Colonic mucosa (tissue), 4 donors: ENCODE measurements at regions not wholly inside any gene's neighbourhood (a gene's known extent, or its start where the extent isn't known, plus 50 kb on each side); places are given as distances from the start of the nearest gene placed in this dataset.

Experiments used
- DNase-seq: peaks from one replicate; pipeline ENCODE4 v3.0.0-alpha.2; 2020
- H3K27ac ChIP-seq: fragments of 200-600 bp; one replicate; pipeline ENCODE4 v1.8.0; 2021
- H3K27me3 ChIP-seq: fragments of 200-600 bp; one replicate; pipeline ENCODE4 v1.8.0; 2021
- H3K36me3 ChIP-seq: fragments of 200-600 bp; one replicate; pipeline ENCODE4 v1.8.0; 2021
- H3K4me1 ChIP-seq: fragments of 200-600 bp; one replicate; pipeline ENCODE4 v1.8.0; 2021; ENCODE audit warnings: mild to moderate bottlenecking
- H3K4me3 ChIP-seq: fragments of 200-600 bp; one replicate; pipeline ENCODE4 v1.8.0; 2021
- H3K9ac ChIP-seq, 2 donors: one replicate each; pipeline ENCODE4 v1.7.0; 2013; ENCODE audit warnings: control low read depth in 2 of 2, low read depth in 2 of 2, low read length in 2 of 2
- H3K9me3 ChIP-seq: fragments of 200-600 bp; one replicate; pipeline ENCODE4 v1.8.0; 2021
- CTCF ChIP-seq: fragments of 200-600 bp; IDR thresholded peaks from one replicate; pipeline ENCODE4 v1.8.0; 2022; ENCODE audit warnings: antibody characterized with exemption, mild to moderate bottlenecking
- intact Hi-C: fragments of 100-400 bp; cut with DNase I; formaldehyde crosslinking; loops from one replicate; pipeline ENCODE4 v1.14.1; 2022
- donor health status: healthy.
- donor health status: DM: no; HTN: no; CAD: no.
- donor health status: DM: no; HTN: no; CAD: no.

- intact Hi-C loops, result no loop called here
- no peak for TF ChIP-seq CTCF
- H3K27ac ChIP-seq, result no peak overlapping the region
- no peaks in the 10 kb centered on the region for H3K36me3 ChIP-seq
- H3K4me3 ChIP-seq, result no peak overlapping the region
- no peak overlapping the region for H3K9ac ChIP-seq
- no peak for DNase-seq
- no peaks in the 10 kb centered on the region for H3K27me3 ChIP-seq
- no peaks in the 10 kb centered on the region for H3K4me1 ChIP-seq
- no peaks in the 10 kb centered on the region for H3K9me3 ChIP-seq
Measured at GRCh38 chr2:146987996-146988395, 856.8 kb upstream of the ACVR2A start.

- DNase-seq, result no peak
- Histone ChIP-seq H3K4me1 (no peaks in the 10 kb centered on the region), H3K27me3 (no peaks in the 10 kb centered on the region), H3K36me3 (no peaks in the 10 kb centered on the region), H3K9me3 (no peaks in the 10 kb centered on the region), H3K4me3 (no peak overlapping the region), H3K27ac (no peak overlapping the region), H3K9ac (no peak overlapping the region)
- TF ChIP-seq CTCF, result no peak
- intact Hi-C loops, result no loop called here
Measured at GRCh38 chr2:146986161-146986560, 858.7 kb upstream of the ACVR2A start.

- intact Hi-C loops, result no loop called here
- no peaks in the 10 kb centered on the region for H3K27me3 ChIP-seq
- no peak overlapping the region for H3K27ac ChIP-seq
Measured at GRCh38 chr2:146985753-146986152, 859.1 kb upstream of the ACVR2A start.

DNA sequence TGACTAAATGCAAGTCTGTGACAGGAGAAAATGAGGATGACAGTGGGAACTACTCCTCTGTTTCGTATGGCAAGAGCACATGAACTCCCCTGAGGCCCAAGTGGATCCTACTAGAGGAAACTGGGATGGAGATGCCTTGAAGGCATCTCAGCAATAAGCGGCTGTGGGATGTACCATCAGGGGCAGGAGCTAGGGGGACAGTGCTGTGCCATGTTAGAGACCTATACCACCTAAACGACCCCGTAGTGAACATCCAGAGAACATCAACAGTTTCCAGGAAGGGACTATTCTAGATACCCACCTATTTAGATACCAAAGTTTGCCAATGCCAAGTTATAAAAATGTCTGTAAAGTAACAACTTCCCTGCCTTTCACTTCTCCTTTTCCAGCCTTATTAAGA lies 860.8 kb upstream of the ACVR2A start:
- TF ChIP-seq CTCF, result no peak
- H3K4me3 ChIP-seq, result no peak overlapping the region
- no peak overlapping the region for H3K27ac ChIP-seq
- intact Hi-C loops, result no loop called here
- H3K9me3 ChIP-seq, result no peaks in the 10 kb centered on the region
- no peaks in the 10 kb centered on the region for H3K36me3 ChIP-seq
- DNase-seq, result no peak
- H3K4me1 ChIP-seq, result no peaks in the 10 kb centered on the region
- no peaks in the 10 kb centered on the region for H3K27me3 ChIP-seq
- H3K9ac ChIP-seq, result no peak overlapping the region

More at GRCh38 chr2:146985753-146986152, 859.1 kb upstream of the ACVR2A start:
- Histone ChIP-seq H3K9me3 (no peaks in the 10 kb centered on the region), H3K4me3 (no peak overlapping the region), H3K4me1 (no peaks in the 10 kb centered on the region), H3K36me3 (no peaks in the 10 kb centered on the region), H3K9ac (no peak overlapping the region)
- no peak for TF ChIP-seq CTCF
- DNase-seq, result no peak

DNA sequence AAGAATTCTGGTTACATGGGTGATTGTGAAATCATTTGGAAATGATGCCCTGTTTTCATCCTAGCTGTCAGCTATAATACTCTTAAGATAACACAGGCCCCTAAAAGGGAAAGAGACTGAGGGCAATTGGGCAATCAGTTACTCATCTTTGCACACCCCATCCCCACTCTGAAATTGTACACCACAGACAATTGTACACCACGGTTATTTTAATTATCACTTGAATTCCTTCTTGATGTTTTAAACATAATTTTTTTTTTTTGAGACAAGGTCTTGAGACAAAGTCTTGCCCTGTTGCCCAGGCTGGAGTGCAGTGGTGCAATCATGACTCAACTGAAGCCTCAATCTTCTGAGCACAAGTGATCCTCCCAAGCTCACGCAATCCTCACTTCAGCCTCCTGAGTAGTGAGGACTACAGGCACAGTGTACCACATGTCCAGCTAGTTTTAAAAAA lies 862.4 kb upstream of the ACVR2A start:
- Histone ChIP-seq H3K4me1 (no peaks in the 10 kb centered on the region), H3K9me3 (no peaks in the 10 kb centered on the region), H3K9ac (no peak overlapping the region), H3K4me3 (no peak overlapping the region), H3K36me3 (no peaks in the 10 kb centered on the region), H3K27me3 (no peaks in the 10 kb centered on the region), H3K27ac (no peak overlapping the region)
- intact Hi-C loops, result no loop called here
- no peak for DNase-seq
- TF ChIP-seq CTCF, result no peak

- Histone ChIP-seq H3K9me3 (no peaks in the 10 kb centered on the region), H3K27ac (no peak overlapping the region), H3K27me3 (no peaks in the 10 kb centered on the region), H3K9ac (no peak overlapping the region), H3K36me3 (no peaks in the 10 kb centered on the region), H3K4me3 (no peak overlapping the region), H3K4me1 (no peaks in the 10 kb centered on the region)
- intact Hi-C loops, result no loop called here
- DNase-seq, result no peak
- TF ChIP-seq CTCF, result no peak
Measured at GRCh38 chr2:146981921-146982320, 862.9 kb upstream of the ACVR2A start.
